HG03432 (cell line): ENCODE measurements at regions not wholly inside any gene's neighbourhood (a gene's known extent, or its start where the extent isn't known, plus 50 kb on each side); places are given as distances from the start of the nearest gene placed in this dataset.
"Not testable (repeated sequence)": the region's sequence is repeated elsewhere in the genome, so short reads cannot be mapped to it uniquely, and the experiment has no call there.

Source experiments
- ATAC-seq: cut with Tn5 transposase; IDR thresholded peaks from one replicate; pipeline ENCODE4 v1.9.1; 2021; ENCODE audit warnings: mild to moderate bottlenecking, moderate library complexity; ENCODE audit not compliant: unreplicated experiment

DNA sequence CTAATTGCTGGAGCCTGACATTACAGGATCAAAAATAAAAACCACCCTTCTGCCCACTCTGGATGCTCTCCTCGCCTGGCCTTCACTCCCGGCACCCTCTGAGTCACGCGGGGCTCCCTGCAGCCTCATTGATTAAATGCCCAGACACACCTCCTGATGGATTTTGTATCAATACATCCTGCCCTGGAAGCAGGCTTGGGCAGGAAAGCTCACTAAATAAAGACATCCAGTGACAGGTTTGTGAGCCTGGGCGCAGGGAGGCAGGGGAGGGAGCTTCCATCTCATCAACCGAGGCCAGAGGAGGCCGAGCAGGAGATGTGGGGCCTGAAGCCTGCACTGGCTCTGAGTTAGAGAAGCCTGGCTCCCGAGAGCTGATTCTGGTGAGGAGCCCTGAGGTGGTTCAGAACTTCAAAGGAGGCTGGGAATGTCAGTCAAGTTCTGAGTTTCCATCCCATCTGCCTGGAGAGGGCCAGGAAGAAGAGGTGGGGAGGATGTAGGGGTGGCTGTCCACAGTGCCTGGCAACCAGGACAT, 318.6 kb downstream of the ADGRD1 start:
- ATAC-seq, result not testable (repeated sequence)

DNA sequence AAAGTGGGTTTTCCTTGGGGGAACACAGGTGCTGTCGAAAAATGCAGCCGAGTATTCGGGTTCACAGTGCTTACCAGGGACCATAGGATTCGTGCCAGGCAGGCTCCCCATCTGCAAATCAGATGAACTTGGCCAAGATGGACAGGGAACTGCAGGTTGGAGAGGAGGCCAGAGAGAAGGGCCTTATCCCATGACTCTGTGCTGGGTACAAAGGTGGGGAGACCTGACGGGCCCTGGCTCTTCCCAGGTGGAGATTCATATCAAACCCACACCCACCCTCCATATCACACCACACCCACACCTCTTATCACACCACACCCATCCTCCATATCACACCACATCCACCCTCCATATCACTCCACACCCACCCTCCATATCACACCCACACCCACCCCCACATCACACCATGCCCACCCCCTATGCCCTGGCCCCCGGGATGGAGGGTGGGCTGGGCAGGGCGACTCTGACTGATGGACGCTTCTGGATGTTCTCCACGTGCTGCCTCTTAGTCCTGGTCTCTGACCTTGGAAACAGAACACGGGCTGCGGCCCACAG, 319.7 kb downstream of the ADGRD1 start:
- no peak for ATAC-seq

DNA sequence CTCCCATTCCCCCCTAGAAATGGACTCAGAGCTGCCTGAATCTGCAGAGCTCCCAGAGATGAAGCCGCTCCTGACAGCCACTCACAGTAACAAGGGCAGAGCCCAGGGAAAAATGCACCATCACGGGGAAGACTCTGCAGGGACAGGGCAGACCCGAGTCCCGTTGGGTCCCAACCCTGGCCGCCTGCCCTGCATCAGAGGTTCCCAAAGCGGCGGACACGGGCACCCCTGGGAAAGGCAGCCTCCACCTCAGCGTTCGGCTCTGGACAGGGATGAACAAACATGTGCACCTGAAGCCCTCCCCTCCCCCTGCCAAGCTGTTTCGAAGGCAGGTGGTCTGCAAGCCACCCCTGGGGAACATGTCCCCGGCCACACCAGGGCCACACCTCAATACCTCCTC, 320.4 kb downstream of the ADGRD1 start:
- no peak for ATAC-seq

DNA sequence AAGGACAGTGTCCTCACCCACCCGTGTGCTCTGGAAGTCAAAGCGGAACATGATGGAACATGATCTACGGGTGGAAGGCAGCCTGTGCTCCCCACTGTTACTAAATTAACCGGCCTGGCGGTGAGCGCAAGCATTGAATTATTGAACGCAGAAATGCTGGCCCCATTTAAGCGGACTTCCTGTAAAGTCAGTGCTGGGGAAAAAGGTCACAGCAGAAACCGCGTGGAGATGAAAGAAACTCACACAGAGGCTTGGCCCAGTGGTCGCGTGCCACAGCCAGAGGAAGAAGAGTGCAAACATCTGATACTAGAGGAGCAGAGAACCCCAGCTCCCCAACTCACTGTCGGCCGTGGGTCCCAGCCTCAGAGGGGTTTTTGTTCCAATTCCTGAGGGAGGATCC, 321.2 kb downstream of the ADGRD1 start:
- ATAC-seq, result no peak

DNA sequence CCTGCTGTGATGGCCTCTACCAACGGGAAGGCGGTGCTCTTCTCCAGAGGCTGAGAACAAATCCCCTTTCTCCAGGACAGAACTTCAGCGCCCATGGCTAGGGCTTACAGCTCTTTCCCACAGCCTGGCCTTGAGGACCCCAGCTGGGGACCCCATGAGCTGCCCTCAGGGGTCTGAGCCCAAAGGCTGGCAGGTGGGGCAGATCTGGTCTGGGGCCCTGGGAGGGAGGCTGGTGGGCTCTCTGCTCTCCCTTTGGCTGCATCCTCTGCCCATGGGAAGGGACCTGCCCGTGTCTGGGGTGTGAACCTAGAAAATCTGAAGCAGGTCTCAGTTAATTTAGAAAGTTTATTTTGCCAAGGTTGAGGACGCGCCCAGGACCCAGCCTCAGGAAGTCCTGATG, 322.1 kb downstream of the ADGRD1 start:
- ATAC-seq, result no peak

DNA sequence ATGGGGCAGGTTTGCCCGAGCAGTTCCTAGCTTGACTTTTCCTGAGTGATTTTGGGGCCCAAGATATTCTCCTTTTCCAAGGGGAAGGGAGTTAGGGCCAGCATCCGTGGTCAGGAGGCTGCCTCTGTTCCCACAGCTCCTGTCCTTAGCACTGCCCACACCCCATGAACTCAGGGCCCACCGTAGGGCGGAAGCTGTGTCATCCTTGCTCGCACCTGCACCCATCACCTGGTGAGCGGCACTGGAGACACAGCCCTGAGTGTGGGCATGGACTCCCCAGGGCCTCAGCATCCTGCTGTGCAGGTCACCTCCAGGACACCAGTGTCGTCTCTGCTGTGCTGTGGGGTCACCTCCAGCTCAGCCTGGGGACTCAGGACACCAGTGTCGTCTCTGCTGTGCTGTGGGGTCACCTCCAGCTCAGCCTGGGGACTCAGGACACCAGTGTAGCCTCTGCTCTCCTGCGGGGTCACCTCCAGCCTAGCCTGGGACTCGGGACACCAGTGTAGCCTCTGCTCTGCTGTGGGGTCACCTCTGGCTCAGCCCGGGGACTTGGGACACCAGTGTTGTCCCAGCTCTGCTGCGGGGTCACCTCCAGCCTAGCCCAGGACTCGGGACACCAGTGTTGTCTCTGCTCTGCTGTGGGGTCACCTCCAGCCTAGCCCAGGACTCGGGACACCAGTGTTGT, 322.9 kb downstream of the ADGRD1 start:
- no peak for ATAC-seq

DNA sequence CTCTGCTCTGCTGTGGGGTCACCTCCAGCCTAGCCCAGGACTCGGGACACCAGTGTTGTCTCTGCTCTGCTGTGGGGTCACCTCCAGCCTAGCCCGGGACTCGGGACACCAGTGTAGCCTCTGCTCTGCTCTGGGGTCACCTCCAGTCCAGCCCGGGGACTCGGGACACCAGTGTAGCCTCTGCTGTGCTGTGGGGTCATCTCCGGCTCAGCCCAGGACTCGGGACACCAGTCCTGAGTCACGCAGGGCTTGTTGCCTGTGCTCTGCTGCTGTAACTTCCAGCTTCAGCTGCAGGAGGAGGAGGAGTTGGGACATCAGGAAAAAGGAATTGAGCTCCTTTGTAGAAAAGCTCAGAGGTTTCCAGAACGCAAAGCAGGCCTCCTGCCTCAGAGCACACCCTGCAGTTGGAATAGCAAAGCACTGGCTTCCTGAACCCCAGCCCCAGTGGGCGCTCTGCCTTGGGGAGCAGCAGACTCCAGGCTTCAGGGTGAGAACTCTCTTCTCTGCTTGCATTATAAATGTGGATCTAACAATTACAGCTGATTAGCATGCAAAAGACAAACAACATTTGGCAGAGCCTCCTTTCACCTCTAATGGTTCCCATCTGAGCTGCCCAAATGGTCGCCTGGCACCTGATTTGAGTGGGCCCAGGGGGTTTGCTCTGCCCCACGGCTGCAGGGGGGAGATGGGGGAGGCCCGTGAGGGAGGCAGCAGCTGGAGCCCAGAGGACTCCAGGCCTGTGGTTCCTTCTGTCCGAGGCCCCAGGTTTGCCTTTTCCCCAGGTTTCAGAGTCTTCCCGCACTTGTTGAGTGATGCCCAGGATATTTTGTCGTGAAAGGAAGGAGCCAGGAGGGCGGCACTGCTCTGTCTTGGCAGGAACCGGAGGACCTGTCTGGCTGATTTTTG, 323.7 kb downstream of the ADGRD1 start:
- ATAC-seq, result not testable (repeated sequence)

DNA sequence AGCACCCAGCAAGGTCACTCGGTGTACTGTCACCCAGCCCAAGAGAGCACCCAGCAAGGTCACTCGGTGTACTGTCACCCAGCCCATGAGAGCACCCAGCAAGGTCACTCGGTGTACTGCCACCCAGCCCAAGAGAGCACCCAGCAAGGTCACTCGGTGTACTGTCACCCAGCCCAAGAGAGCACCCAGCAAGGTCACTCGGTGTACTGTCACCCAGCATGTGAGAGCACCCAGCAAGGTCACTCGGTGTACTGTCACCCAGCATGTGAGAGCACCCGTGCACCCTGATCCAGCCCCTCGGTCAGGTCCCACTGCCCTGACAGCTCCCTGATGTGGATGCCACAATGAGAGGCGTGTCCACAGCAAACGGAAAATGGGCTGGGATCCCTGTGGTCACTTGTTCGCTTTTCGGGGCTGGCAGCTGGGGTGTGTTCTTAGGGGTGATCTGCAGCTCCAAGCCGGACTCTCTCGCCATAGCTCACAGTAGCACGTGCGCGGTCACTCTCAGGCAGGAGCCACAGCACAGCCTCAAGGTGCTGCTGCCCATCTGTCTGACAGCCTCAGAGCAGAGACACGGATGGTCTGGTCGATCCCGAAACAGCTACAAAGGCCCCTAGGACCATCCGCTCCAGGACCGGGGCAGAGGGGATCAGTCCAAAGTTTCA, 324.9 kb downstream of the ADGRD1 start:
- ATAC-seq, result not testable (repeated sequence)

DNA sequence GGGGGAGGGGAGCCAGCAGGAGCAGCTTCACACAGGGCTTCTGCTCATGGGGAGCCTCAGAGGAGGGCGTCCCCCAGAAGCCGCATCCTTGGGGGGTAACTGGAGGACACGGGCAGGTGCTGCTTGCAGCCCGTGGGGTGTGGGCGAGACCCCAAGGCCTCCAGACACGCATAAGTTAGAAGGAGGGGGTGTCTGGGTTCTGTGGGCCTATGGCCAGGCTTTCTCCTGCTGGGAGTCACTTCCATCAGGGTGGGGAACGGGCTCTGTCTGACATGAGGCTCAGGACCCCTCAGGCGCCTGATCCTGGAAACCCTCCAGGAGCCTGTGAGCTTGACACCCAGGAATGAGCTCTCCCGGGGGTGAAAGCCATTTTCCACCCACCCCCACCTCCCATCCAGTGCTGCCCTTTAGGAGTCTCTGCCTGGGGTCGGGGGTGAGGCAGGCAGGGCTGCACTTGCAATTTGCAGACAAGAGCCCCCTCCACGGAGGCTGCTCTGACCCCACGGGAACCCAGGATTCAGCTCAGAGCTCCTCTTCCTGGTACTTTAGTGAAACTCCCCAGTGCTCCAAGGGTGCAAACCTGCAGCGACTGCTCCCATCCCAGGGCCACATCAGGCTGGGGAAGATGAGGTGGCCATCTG, 325.7 kb downstream of the ADGRD1 start:
- no peak for ATAC-seq

DNA sequence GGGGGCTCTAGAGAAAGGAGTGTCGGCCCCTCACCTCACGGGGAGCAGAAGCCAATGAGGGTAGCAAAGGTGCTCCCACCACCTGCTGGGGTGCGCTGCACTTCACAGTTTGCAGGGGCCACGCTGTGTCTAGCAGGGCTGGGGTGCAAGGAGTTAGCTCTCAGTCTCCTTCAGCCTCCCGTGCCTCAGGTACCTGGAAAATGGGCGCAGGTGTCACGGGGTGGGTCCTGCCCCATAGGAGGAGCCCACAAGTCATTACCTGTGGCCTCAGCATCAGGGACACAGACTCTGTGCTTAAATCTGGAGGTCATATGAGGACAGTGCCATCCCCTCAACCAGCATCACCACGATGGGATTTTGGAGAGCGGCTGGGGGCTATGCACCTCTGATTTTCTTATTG, 326.7 kb downstream of the ADGRD1 start:
- ATAC-seq, result no peak

DNA sequence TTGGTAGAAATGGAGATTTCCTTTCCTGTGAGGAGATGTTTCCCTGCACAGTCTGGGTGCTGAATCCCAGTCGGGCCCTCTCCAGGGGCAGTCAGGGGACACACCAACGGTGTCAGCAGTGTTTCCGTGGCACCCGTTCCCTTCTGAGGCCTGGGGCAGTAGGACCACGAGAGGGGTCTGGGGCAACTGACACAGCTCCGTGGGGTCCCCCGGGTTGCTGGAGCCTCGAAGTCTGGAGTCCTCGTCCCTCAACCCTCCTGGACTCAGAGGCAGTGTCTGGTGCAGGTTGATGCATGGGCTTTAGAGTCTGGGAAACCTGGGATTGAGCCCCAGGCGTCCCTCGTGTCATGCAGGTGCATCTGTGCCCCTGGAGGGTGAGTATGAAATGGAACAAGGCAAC, 327.3 kb downstream of the ADGRD1 start:
- no peak for ATAC-seq

DNA sequence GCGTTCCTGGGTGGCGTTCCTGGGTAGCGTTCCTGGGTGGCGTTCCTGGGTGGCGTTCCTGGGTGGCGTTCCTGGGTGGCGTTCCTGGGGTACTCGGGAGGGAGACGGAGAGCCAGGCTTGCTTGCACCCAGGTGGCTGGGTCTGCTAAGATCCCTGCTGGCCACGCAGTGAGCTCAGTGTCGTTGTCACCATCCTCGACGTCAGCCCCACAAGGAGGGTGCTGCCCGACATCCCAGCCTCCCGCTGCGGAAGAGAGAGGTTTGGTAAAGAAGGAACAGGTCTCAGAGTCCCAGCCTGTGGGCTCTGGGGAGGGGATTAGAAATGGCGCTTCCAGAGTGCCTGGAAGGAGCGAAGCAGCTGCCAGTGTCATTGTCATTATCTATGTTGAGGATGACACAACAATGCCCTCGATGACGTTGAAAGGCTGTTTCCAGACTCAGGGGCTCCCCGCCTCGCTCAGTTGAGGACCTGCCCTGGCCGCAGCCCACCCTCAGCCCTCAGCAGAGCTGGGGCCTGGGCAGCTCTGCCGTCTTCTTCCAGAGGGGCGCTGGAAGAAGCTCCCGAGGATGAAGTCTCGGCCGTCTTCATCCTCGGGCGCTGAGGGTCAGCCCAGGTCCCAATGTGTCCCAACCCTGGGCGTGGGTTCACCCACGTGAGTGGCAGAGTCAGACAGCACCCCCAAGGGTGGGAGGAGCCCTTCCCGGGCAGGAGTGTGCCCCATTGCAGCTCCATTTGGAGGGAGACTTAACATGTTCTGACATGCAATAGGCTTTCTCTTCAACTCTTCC, 328.8 kb downstream of the ADGRD1 start:
- ATAC-seq, result no peak

DNA sequence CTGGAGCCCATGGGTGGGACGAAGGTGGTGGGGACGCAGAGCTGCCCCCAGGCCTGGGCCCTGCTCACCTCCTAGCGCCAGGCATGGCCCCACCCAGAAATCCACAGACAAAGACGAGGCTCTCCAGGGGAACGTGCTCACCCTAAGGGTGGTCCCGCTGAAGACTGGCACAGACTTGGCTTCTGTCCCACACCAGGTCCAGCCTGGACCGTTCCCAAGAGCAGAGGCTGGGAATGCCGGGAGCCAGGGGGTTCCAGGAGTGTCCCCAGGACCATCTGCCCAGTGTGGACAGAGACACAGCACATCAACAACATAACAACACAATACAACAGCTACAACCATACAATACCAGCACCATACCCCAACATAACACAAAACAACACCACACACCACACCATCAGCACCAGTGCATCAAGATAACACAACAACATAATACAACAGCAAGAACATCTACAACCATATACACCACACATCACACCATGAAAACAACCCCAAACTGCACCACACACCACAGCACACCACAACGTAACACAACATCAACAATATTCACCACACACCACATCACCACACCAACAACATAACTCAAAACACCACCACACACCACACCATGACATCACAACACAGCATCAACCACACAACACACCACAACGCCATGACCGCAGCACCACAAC, 329.6 kb downstream of the ADGRD1 start:
- ATAC-seq, result no peak

DNA sequence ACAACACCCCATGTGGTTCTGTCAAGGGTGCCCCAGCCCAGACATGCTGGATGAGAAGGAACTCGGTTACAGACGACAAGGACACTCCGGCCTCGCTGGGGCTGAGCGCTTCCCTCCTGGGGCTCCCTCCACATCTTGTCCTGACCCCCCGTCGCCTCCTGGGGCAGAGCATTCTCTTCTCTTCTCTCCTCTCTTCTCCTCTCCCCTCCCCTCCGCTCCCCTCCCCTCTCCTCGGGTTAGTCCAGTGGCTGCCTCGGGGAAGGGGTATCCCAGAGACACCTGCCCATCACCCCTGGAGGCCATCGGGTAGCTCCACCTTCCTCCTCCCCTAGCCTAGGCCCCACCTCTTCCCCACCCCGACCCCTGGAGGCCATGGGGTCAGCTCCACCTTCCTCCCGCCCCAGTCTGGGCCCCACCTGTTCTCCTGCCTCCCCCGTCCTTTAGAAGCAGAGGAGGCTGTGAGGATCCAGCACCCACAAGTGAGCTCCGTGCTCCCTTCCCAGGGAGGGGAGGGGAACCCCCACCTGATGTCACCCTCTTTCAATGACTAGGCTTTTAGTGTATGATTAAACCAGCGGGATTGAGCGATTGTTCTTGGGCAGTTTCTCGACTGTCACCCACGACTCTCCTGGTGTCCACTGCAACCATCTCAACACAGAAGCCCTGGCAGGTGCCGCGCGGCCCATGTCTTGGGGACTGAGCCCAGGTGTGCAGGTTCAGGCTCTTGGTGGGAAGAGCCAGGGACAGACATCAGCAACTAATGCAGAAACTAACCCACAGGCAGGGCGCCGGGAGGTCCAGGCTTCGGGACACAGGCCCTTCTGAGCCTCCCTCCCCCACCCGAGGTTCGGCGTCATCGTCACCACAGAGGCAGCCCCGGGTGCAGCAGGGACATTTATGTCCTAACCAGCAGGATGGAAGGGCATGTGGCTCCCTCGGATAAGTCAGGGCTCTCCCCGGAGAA, 330.4 kb downstream of the ADGRD1 start:
- not testable (repeated sequence) for ATAC-seq

DNA sequence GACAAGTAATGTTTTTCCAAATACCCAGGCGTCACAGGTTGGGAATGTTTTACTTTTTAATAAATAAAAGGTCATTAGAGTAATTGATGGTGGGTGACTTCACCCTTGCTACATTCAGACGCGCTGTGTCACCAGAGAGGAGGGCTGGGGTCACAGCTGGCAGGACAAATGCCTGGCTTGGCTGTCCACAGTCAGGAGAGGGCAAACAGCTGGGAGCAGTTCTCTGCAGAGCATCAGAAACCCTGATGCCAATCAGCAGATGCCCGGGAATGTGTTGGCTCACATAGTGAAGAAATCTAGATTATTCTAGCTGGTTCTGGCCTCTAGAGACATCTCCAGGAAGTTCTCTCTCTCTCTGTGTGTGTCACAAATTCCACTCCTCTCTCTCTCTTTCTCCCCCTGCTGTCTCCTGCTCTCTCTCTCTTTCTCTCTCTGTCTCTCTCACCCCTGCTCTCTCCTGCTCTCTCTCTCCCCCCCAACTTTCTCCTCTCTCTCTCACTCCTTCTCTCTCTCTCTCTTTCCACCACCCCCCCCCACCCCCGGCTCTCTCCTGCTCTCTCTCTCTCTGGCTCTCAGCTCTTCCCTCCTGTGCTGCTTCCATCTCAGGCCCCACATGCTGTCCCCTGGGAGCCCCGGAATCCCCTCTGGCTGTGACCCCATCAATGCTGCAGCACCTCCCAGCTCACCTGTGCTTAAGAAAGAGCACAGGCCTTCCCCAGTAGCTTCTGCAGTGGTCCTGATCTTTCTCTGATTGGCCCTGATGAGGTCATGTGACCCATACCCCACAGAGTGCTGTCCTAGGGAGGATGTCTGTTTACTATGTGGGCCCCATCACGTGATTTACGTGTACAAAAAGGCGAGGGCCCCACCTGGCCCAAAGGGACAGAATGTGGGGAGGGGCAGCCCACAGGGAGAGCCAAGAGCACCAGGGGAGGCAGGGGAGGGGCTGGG, 331.5 kb downstream of the ADGRD1 start:
- not testable (repeated sequence) for ATAC-seq

DNA sequence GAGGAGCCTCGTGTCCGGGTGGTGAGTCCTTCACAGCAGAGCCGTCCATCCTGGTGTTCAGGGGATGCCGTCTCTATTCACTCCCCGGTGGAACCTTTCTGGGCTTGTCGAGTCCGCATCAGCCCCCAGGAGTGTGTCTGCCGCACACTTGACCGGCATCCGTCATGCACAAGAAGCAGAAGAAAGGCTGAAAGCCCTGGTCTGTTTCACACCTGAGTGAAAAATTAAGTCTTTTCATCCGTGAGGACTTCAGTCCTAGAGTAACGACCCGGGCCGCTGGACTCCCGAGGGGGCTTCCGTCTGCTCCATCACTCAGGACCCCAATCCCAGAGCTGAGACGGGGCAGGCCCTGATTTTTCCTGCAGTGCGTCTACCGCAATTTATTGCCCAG, 332.2 kb downstream of the ADGRD1 start:
- ATAC-seq, result not testable (repeated sequence)

DNA sequence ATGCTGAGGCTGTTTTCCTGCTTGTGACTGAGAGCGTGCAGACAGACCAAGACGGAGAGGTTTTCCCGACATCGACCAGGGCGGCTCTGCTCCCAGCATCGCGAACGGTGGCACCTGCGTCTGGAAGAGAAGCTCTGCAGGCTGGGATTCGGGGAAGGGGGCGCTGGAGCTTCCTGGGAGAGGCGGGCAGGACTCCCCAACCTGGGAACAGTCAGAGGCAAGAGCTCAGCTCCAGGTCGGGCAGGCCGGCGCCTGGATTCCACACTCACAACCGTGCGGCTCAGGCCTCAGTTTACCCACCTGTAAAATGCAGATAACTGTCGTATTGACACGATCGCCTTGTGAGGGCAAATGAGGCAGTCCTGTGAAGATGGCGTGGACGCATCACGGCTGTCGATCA, 332.6 kb downstream of the ADGRD1 start:
- ATAC-seq, result not testable (repeated sequence)
